ENCODE measurements at regions not wholly inside any gene's neighbourhood (a gene's known extent, or its start where the extent isn't known, plus 50 kb on each side); places are given as distances from the start of the nearest gene placed in this dataset.

- Histone ChIP-seq H3K4me3 (no peak overlapping the region), H3K9me3 (no peaks in the 10 kb centered on the region), H3K27ac (no peak overlapping the region), H3K36me3 (no peaks in the 10 kb centered on the region), H3K4me1 (no peaks in the 10 kb centered on the region), H3K27me3 (no peaks in the 10 kb centered on the region)
- ATAC-seq (no peak), DNase-seq (no peak)
- TF ChIP-seq CTCF (IDR thresholded peaks at IDR 0.05): no peak
- intact Hi-C loops (cut with DNase I): no loop called here
Measured at GRCh38 chr12:58097741-58098140, 156.4 kb downstream of the ATP23 start.

- intact Hi-C loops (cut with DNase I): no loop called here
- no peak for TF ChIP-seq CTCF (IDR thresholded peaks at IDR 0.05)
- no peaks in the 10 kb centered on the region for H3K36me3 ChIP-seq
- H3K9me3 ChIP-seq: no peaks in the 10 kb centered on the region
- no peaks in the 10 kb centered on the region for H3K27me3 ChIP-seq
- ATAC-seq (no peak), DNase-seq (no peak)
- H3K4me3 ChIP-seq: no peak overlapping the region
- no peaks in the 10 kb centered on the region for H3K4me1 ChIP-seq
- no peak overlapping the region for H3K27ac ChIP-seq
Measured at GRCh38 chr12:58099476-58099875, 158.1 kb downstream of the ATP23 start.

GRCh38 chr12:58104351-58104755, 163.0 kb downstream of the ATP23 start:
- Histone ChIP-seq H3K27me3 (no peaks in the 10 kb centered on the region), H3K4me1 (no peaks in the 10 kb centered on the region), H3K36me3 (no peaks in the 10 kb centered on the region), H3K27ac (no peak overlapping the region), H3K4me3 (no peak overlapping the region), H3K9me3 (no peaks in the 10 kb centered on the region)
- DNase-seq: no peak
- intact Hi-C loops (cut with DNase I): no loop called here
- ATAC-seq: no peak
- TF ChIP-seq CTCF (IDR thresholded peaks at IDR 0.05): no peak

GRCh38 chr12:58105225-58106119, 164.1 kb downstream of the ATP23 start:
- Histone ChIP-seq H3K9me3 (no peaks in the 10 kb centered on the region), H3K27me3 (no peaks in the 10 kb centered on the region), H3K4me1 (no peaks in the 10 kb centered on the region), H3K36me3 (no peaks in the 10 kb centered on the region), H3K27ac (no peak overlapping the region), H3K4me3 (no peak overlapping the region)
- TF ChIP-seq CTCF (IDR thresholded peaks at IDR 0.05): no peak
- ATAC-seq (no peak), DNase-seq (no peak)
- intact Hi-C loops (cut with DNase I): no loop called here

GRCh38 chr12:58106195-58106594, 164.8 kb downstream of the ATP23 start:
- no peaks in the 10 kb centered on the region for H3K9me3 ChIP-seq
- intact Hi-C loops (cut with DNase I): no loop called here
- no peak for TF ChIP-seq CTCF (IDR thresholded peaks at IDR 0.05)
- no peak overlapping the region for H3K4me3 ChIP-seq
- ATAC-seq (no peak), DNase-seq (no peak)
- H3K27me3 ChIP-seq: no peaks in the 10 kb centered on the region
- H3K27ac ChIP-seq: no peak overlapping the region
- no peaks in the 10 kb centered on the region for H3K36me3 ChIP-seq
- no peaks in the 10 kb centered on the region for H3K4me1 ChIP-seq
